A673 (cell line): ENCODE measurements at regions not wholly inside any gene's neighbourhood (a gene's known extent, or its start where the extent isn't known, plus 50 kb on each side); places are given as distances from the start of the nearest gene placed in this dataset.

Source experiments
- CTCF ChIP-seq: fragments of 300-800, 200-600 bp; sonication (generic); conservative IDR thresholded peaks from 2 replicates; pipeline ENCODE4 v1.5.1; 2017; ENCODE audit warnings: low read depth, mild to moderate bottlenecking, antibody characterized with exemption, low read length, moderate library complexity, mixed read lengths
- EZH2 ChIP-seq: fragments of 200-600 bp; sonication (generic); IDR thresholded peaks from 2 replicates; pipeline ENCODE4 v1.6.1; 2017; ENCODE audit warnings: borderline replicate concordance, low read depth, mild to moderate bottlenecking, mixed read lengths, antibody characterized with exemption, low read length; ENCODE audit not compliant: poor library complexity, severe bottlenecking

GRCh38 chr3:117297065-117297464 lies 587.5 kb downstream of the TUSC7 start:
- no peak for TF ChIP-seq CTCF
- no peak for TF ChIP-seq EZH2
